Type B pancreatic cell (in vitro differentiated cells): ENCODE measurements at regions not wholly inside any gene's neighbourhood (a gene's known extent, or its start where the extent isn't known, plus 50 kb on each side); places are given as distances from the start of the nearest gene placed in this dataset.

ENCODE experiments used
- DNase-seq: peaks from one replicate; pipeline ENCODE4 v3.0.0; 2021; ENCODE audit warnings: mixed read lengths; ENCODE audit not compliant: unreplicated experiment; ENCODE audit errors: extremely low spot score
- H3K27ac Mint-ChIP-seq: 2 replicates; pipeline ENCODE4 v1.8.0; 2021; ENCODE audit warnings: mild to moderate bottlenecking, mixed read lengths
- H3K27me3 Mint-ChIP-seq: 2 replicates; pipeline ENCODE4 v1.8.0; 2021; ENCODE audit warnings: mixed read lengths
- H3K36me3 Mint-ChIP-seq: 2 replicates; pipeline ENCODE4 v1.8.0; 2021; ENCODE audit warnings: mixed read lengths
- H3K4me1 Mint-ChIP-seq: one replicate; pipeline ENCODE4 v1.8.0; 2021; ENCODE audit warnings: mixed read lengths; ENCODE audit not compliant: unreplicated experiment
- H3K4me3 Mint-ChIP-seq: 2 replicates; pipeline ENCODE4 v1.8.0; 2021; ENCODE audit warnings: mild to moderate bottlenecking, mixed read lengths
- H3K9me3 Mint-ChIP-seq: 2 replicates; pipeline ENCODE4 v1.8.0; 2021; ENCODE audit warnings: mixed read lengths
- TF ChIP-seq, protein P1 (sequence below): fragments of 200-600 bp; sonication (generic); conservative IDR thresholded peaks from 2 replicates; pipeline ENCODE4 v1.5.0; 2021; ENCODE audit warnings: antibody characterized with exemption, mild to moderate bottlenecking

DNA sequence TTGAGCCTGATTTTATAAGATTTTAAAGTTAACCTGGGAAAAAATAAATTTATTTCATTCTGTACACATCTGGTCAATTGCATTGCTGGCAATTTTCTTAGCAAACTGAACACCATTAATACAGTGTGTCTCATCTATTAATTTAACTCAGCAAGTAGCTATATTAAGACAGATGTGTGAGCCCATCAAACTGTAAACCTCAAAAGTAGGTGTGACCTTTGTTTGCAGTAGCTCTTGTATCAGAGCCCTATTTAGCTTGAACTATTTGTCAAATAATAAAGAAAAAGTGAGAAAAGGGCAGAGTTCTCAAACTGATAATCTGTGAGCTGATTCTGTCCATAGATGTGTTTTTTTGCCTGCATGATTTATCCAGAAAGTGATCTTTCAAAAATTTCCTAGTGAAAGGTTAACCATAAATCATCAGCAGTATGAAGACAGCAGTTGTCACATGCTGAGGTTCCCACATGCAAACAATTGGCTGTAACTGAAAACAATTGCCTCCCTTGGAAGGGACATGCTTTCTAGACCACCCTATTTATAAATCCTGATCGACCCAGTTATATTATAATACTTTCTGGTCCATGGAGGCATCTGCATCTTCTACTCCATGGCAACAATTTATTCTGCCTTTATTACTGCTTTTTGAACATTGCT, 646.5 kb downstream of the NSUN3 start:
- H3K9me3 Mint-ChIP-seq: peaks cover 6% of the 10 kb centered on the region
- peaks cover 21% of the 10 kb centered on the region for H3K27me3 Mint-ChIP-seq
- H3K4me1 Mint-ChIP-seq: peaks cover 6% of the 10 kb centered on the region
- peaks cover 3% of the 10 kb centered on the region for H3K36me3 Mint-ChIP-seq
- TF ChIP-seq, protein P1, sequence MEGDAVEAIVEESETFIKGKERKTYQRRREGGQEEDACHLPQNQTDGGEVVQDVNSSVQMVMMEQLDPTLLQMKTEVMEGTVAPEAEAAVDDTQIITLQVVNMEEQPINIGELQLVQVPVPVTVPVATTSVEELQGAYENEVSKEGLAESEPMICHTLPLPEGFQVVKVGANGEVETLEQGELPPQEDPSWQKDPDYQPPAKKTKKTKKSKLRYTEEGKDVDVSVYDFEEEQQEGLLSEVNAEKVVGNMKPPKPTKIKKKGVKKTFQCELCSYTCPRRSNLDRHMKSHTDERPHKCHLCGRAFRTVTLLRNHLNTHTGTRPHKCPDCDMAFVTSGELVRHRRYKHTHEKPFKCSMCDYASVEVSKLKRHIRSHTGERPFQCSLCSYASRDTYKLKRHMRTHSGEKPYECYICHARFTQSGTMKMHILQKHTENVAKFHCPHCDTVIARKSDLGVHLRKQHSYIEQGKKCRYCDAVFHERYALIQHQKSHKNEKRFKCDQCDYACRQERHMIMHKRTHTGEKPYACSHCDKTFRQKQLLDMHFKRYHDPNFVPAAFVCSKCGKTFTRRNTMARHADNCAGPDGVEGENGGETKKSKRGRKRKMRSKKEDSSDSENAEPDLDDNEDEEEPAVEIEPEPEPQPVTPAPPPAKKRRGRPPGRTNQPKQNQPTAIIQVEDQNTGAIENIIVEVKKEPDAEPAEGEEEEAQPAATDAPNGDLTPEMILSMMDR: no peak
- no peak overlapping the region for H3K27ac Mint-ChIP-seq
- H3K4me3 Mint-ChIP-seq: no peak overlapping the region
- no peak for DNase-seq

DNA sequence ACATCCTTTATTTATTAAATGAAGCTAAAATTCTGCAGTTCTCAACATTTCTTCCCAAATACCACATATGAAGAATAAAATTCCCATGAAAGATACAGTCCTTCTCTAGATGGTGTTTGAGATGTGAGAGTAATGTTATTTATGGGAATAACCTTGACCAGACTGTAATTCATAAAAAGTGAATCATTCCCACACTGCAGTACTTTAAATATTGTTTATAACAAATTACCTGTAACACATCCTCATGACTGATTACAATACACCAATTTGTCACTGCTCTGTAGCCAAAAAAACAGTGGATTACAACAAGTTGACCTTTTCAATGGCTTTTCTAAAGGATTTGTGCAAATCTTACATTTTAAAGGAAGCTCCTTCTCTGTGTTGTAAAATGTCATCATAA, 651.3 kb downstream of the NSUN3 start:
- Mint-ChIP-seq H3K9me3 (no peaks in the 10 kb centered on the region), H3K36me3 (no peaks in the 10 kb centered on the region), H3K4me1 (peaks cover 6% of the 10 kb centered on the region), H3K4me3 (no peak overlapping the region), H3K27me3 (peaks cover 34% of the 10 kb centered on the region), H3K27ac (no peak overlapping the region)
- no peak for DNase-seq
- TF ChIP-seq, protein P1: no peak

DNA sequence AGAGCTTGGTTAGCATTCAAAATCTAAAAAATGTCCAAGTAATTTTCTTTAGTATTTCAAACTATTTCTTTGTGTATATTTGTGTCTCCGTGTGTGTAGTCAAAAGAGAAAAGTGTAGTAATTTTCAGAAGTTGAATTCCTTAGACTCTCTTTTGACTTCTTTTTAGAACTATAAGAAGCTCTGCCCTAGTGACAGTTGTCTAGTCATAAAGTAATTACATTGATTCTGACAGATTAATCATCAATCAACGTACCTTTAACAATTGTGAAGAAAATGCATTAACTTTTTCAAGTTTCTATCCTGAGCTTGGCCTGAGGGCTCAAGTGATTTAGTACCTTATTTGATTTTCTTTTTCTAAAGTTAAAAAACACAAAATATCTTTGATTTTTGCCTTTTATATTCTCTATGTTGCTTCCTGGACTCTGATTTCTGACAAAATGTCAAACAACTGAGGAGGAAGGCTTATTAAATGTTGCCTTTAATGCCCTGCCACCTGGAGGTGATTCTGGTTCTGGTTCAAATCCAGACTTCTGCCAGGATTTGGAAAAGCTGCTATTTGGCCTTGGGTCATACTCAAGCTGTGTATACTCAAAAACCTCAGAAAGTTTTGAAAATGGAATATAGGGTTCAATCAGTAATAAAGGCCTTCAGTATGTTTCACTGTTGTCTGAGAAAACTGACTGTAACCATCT, 653.6 kb downstream of the NSUN3 start:
- peaks cover 32% of the 10 kb centered on the region for H3K27me3 Mint-ChIP-seq
- TF ChIP-seq, protein P1: peak; percentile 25
- H3K27ac Mint-ChIP-seq: no peak overlapping the region
- no peaks in the 10 kb centered on the region for H3K9me3 Mint-ChIP-seq
- no peaks in the 10 kb centered on the region for H3K4me1 Mint-ChIP-seq
- DNase-seq: no peak
- H3K4me3 Mint-ChIP-seq: no peak overlapping the region
- H3K36me3 Mint-ChIP-seq: no peaks in the 10 kb centered on the region

DNA sequence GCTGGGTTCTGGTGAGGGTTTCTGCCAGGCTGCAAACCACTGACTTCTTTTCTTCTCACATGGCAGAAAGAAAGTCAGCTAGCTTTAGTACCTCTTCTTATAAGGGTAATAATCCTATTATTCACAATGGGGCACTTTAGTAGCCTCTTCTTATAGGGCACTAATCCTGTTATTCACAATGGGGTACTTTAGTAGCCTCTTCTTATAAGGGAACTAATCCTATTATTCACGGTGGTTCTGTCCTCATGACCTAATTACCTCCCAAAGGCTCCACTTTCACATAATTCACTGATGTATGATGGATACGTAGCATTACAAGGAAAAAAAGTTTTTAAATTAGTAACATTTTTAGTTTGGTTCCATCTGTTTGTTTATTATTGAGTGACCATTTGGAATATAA, 671.3 kb downstream of the NSUN3 start:
- no peaks in the 10 kb centered on the region for H3K36me3 Mint-ChIP-seq
- TF ChIP-seq, protein P1: no peak
- peaks cover 24% of the 10 kb centered on the region for H3K27me3 Mint-ChIP-seq

DNA sequence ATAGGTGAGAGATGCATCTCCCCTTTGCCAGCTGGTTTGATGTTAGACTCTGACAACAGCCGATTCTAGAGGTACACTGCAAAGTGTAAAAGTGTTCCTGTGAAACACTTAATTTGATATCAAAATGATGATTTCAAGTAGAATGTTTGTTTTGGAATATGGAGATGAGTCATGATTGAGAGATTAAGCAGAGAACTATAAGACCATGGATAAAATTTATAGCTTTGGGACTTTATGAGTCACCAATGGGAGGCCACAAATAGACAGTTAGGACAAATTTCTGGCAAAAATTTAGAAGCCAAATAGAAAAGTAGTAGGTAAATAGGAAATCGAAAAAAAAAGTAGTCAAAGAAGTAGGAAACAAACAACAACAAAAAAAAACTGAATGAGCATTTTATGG, 672.5 kb downstream of the NSUN3 start:
- H3K4me3 Mint-ChIP-seq: no peak overlapping the region
- no peak overlapping the region for H3K27ac Mint-ChIP-seq
- no peaks in the 10 kb centered on the region for H3K9me3 Mint-ChIP-seq
- no peak for DNase-seq
- TF ChIP-seq, protein P1: no peak
- no peaks in the 10 kb centered on the region for H3K36me3 Mint-ChIP-seq
- H3K27me3 Mint-ChIP-seq: peaks cover 26% of the 10 kb centered on the region
- peaks cover 3% of the 10 kb centered on the region for H3K4me1 Mint-ChIP-seq

More for the DNA sequence above, 671.3 kb downstream of the NSUN3 start:
- DNase-seq: no peak
- no peak overlapping the region for H3K4me3 Mint-ChIP-seq
- H3K4me1 Mint-ChIP-seq: peaks cover 3% of the 10 kb centered on the region
- no peaks in the 10 kb centered on the region for H3K9me3 Mint-ChIP-seq
- H3K27ac Mint-ChIP-seq: no peak overlapping the region
